HepG2 (cell line): ENCODE measurements at regions not wholly inside any gene's neighbourhood (a gene's known extent, or its start where the extent isn't known, plus 50 kb on each side); places are given as distances from the start of the nearest gene placed in this dataset.
A peak's percentile ranks its signal among the peaks of the same experiment; 100 is the strongest.

Experiments
- ATAC-seq: fragments of 200-7000 bp; cut with Tn5 transposase; 3 replicates; pipeline ENCODE4 v1.9.1; 2020; ENCODE audit warnings: mild to moderate bottlenecking, moderate library complexity
- BruUV-seq: library from RNA; stranded (reverse); fragments of 400-500 nt; replicated peaks from 2 replicates; lab custom pipeline; 2021; lab: Mats Ljungman, UMichigan
- CTCF ChIA-PET: fragments of 300-600 bp; formaldehyde crosslinking; extraction: SDS; loops from one replicate; lab custom pipeline; 2021; ENCODE audit warnings: low total read pairs, inconsistent platforms, low intra/inter-chr PET ratio; lab: Yijun Ruan, JAX
- POLR2A ChIA-PET: fragments of 350-600 bp; sonication (Branson Sonifier 250); formaldehyde crosslinking; loops from one replicate; lab custom pipeline; 2020; ENCODE audit warnings: antibody characterized with exemption, inconsistent platforms; lab: Yijun Ruan, JAX
- DNase-seq: peaks from one replicate; pipeline ENCODE4 v3.0.0-alpha.2; 2015; ENCODE audit warnings: low spot score
- FAIRE-seq: peaks from 3 replicates; lab custom pipeline; 2011; peaks lifted over from hg19 to GRCh38; lab: Jason Lieb, UNC
- H2AFZ ChIP-seq: one replicate; pipeline ENCODE4 v1.6.1; 2011; ENCODE audit warnings: low read length, inconsistent platforms
- H3K27ac ChIP-seq: fragments of 300-600 bp; 3 replicates; pipeline ENCODE4 v1.8.0; 2011; ENCODE audit warnings: mixed run types, mild to moderate bottlenecking, mixed read lengths, low read length, inconsistent platforms; ENCODE audit not compliant: insufficient read depth; ENCODE audit errors: extremely low read length
- H3K27me3 ChIP-seq, 2 experiments: fragments of 200-600 bp in 1 of 2; 2 replicates in 1 of 2; 3 replicates in 1 of 2; pipeline versions ENCODE4 v1.6.0 to v1.8.0; 2011; ENCODE audit warnings: low read length in 2 of 2, mild to moderate bottlenecking in 2 of 2, moderate library complexity in 2 of 2, inconsistent platforms in 1 of 2; ENCODE audit not compliant: insufficient read depth in 2 of 2, control insufficient read depth in 1 of 2
- H3K36me3 ChIP-seq, 2 experiments: fragments of 200-600 bp in 1 of 2; replicated peaks in 1 of 2; 2 replicates in 1 of 2; 3 replicates in 1 of 2; pipeline versions ENCODE4 v1.5.1 to v1.8.0; 2011; ENCODE audit warnings: low read length in 2 of 2, inconsistent platforms in 1 of 2; ENCODE audit not compliant: insufficient read depth in 2 of 2, control insufficient read depth in 1 of 2
- H3K4me1 ChIP-seq: 2 replicates; pipeline ENCODE4 v1.5.1; 2012; ENCODE audit warnings: low read length, inconsistent platforms; ENCODE audit not compliant: insufficient read depth
- H3K4me2 ChIP-seq: 2 replicates; pipeline ENCODE4 v1.6.0; 2011; ENCODE audit warnings: low read depth, low read length, inconsistent platforms
- H3K4me3 ChIP-seq, 3 experiments: fragments of 200-600 bp in 1 of 3; sonication (generic), shearing (Covaris generic) in 1 of 3; replicated peaks in 1 of 3; 2 replicates each; pipeline ENCODE4 v1.5.1; 2011 to 2016; ENCODE audit warnings: low read length in 3 of 3, inconsistent platforms in 2 of 3, low read depth in 2 of 3, mild to moderate bottlenecking in 2 of 3, control low read depth in 1 of 3, mixed read lengths in 1 of 3; ENCODE audit not compliant: insufficient read depth in 1 of 3
- H3K79me2 ChIP-seq: one replicate; pipeline ENCODE4 v1.6.1; 2011; ENCODE audit warnings: low read length, inconsistent platforms; ENCODE audit not compliant: insufficient read depth
- H3K9ac ChIP-seq: 2 replicates; pipeline ENCODE4 v1.6.0; 2011; ENCODE audit warnings: mild to moderate bottlenecking, low read depth, low read length, inconsistent platforms; ENCODE audit not compliant: insufficient read depth
- H3K9me3 ChIP-seq: 2 replicates; pipeline ENCODE4 v1.5.1; 2012; ENCODE audit warnings: mild to moderate bottlenecking, low read length
- H4K20me1 ChIP-seq: 2 replicates; pipeline ENCODE4 v1.6.0; 2011; ENCODE audit warnings: inconsistent platforms, mild to moderate bottlenecking, low read length, moderate library complexity; ENCODE audit not compliant: insufficient read depth
- ARNT2 ChIP-seq: sonication (generic); formaldehyde crosslinking; IDR thresholded peaks from 2 replicates; pipeline ENCODE4 v1.8.0; 2022; ENCODE audit warnings: mild to moderate bottlenecking, low read depth, missing genetic modification reagents, moderate library complexity
- MTF2 ChIP-seq: sonication (generic); formaldehyde crosslinking; IDR thresholded peaks from 2 replicates; pipeline ENCODE4 v1.5.0; 2020; ENCODE audit warnings: missing genetic modification reagents, borderline replicate concordance
- PCBP2 ChIP-seq: fragments of 200-400 bp; formaldehyde crosslinking; optimal IDR thresholded peaks from 2 replicates; pipeline ENCODE3; 2018; ENCODE audit warnings: low read length, low read depth; ENCODE audit not compliant: poor library complexity, severe bottlenecking
- SNAPC4 ChIP-seq: sonication (generic); formaldehyde crosslinking; IDR thresholded peaks from 2 replicates; pipeline ENCODE4 v1.4.0; 2020; ENCODE audit warnings: mild to moderate bottlenecking, missing genetic modification reagents
- XBP1 ChIP-seq: sonication (generic); formaldehyde crosslinking; IDR thresholded peaks from 2 replicates; pipeline ENCODE4 v1.5.0; 2020; ENCODE audit warnings: missing genetic modification reagents
- YEATS4 ChIP-seq: sonication (generic); formaldehyde crosslinking; IDR thresholded peaks from 2 replicates; pipeline ENCODE4 v1.4.0; 2020; ENCODE audit warnings: missing genetic modification reagents, borderline replicate concordance
- ZNF280D ChIP-seq: sonication (generic); formaldehyde crosslinking; IDR thresholded peaks from 2 replicates; pipeline ENCODE4 v1.5.1; 2020; ENCODE audit warnings: mild to moderate bottlenecking, missing genetic modification reagents
- in situ Hi-C: cut with HindIII; loops from 2 replicates; pipeline ENCODE4 v1.10.0; 2017; ENCODE audit warnings: low pct_unique_long_range_greater_than_20kb; ENCODE audit not compliant: extremely low pct_ligation_motif_present
- intact Hi-C: fragments of 100-400 bp; cut with micrococcal nuclease; formaldehyde crosslinking; loops from one replicate; pipeline ENCODE4 v1.10.0; 2022; ENCODE audit not compliant: unreplicated experiment

- no peaks in the 10 kb centered on the region for H4K20me1 ChIP-seq
- DNase-seq (no peak), ATAC-seq (no peak), FAIRE-seq (no peak)
- ChIA-PET POLR2A (interaction anchor here (0.7 to 4.4 kb wide), 4 partner anchors 10 to 317 kb away, joined by 3 to 30 read pairs (median 4); partner anchors contain the start of gene TGFBR2), CTCF (no interaction called here)
- no TSS peak for BruUV-seq
- H3K36me3 ChIP-seq, result no peaks in the 10 kb centered on the region
- H3K9ac ChIP-seq, result peak overlapping the region; percentile 7; the same call in 1 of the 2 replicates
- H3K4me1 ChIP-seq, result peaks cover 55% of the 10 kb centered on the region
- no peak overlapping the region for H2AFZ ChIP-seq
- H3K79me2 ChIP-seq, result no peaks in the 10 kb centered on the region
- no peaks in the 10 kb centered on the region for H3K9me3 ChIP-seq
- H3K27me3 ChIP-seq, result no peaks in the 10 kb centered on the region
- TF ChIP-seq ARNT2 (CRISPR knock-in tag), result no peak
- TF ChIP-seq PCBP2, result no peak
- no peak for TF ChIP-seq MTF2 (CRISPR knock-in tag)
- TF ChIP-seq YEATS4 (CRISPR knock-in tag), result peak; percentile 5; the same call in 1 of the 2 replicates
- no peak for TF ChIP-seq XBP1
- no peak for TF ChIP-seq SNAPC4 (CRISPR knock-in tag)
- TF ChIP-seq ZNF280D (CRISPR knock-in tag), result no peak
- H3K27ac ChIP-seq, result peak overlapping the region; percentile 14
- no peak overlapping the region for H3K4me3 ChIP-seq
- intact Hi-C loops (no loop called here), in situ Hi-C loops (no loop called here)
- H3K4me2 ChIP-seq, result 0 out of 2 replicates have a peak overlapping the region, but pooled peaks have one; percentile 4
Measured at GRCh38 chr3:30288830-30289229, 317.6 kb upstream of the TGFBR2 start.
